ENCODE measurements at regions not wholly inside any gene's neighbourhood (a gene's known extent, or its start where the extent isn't known, plus 50 kb on each side); places are given as distances from the start of the nearest gene placed in this dataset.
"Not testable (repeated sequence)": the region's sequence is repeated elsewhere in the genome, so short reads cannot be mapped to it uniquely, and the experiment has no call there.

GRCh38 chr15:61339516-61339915, 110.4 kb upstream of the RORA start:
- Mint-ChIP-seq H3K27me3 (peaks cover 4% of the 10 kb centered on the region), H3K9me3 (ENCODE audit: low read depth) (peaks cover 6% of the 10 kb centered on the region), H3K36me3 (ENCODE audit: insufficient read depth) (no peaks in the 10 kb centered on the region), H3K27ac (no peak overlapping the region), H3K4me1 (ENCODE audit: low read depth) (peaks cover 20% of the 10 kb centered on the region), H3K4me3 (ENCODE audit: low read depth) (no peak overlapping the region)
- DNase-seq (ENCODE audit: low spot score, unreplicated experiment), result no peak
- TF ChIP-seq CTCF (IDR thresholded peaks at IDR 0.05; ENCODE audit: unreplicated experiment), result no peak

GRCh38 chr15:61337541-61337940, 108.4 kb upstream of the RORA start:
- Mint-ChIP-seq H3K36me3 (ENCODE audit: insufficient read depth) (no peaks in the 10 kb centered on the region), H3K4me3 (ENCODE audit: low read depth) (no peak overlapping the region), H3K27ac (no peak overlapping the region), H3K27me3 (peaks cover 4% of the 10 kb centered on the region), H3K9me3 (ENCODE audit: low read depth) (peaks cover 3% of the 10 kb centered on the region), H3K4me1 (ENCODE audit: low read depth) (peaks cover 18% of the 10 kb centered on the region)
- no peak for DNase-seq (ENCODE audit: low spot score, unreplicated experiment)
- TF ChIP-seq CTCF (IDR thresholded peaks at IDR 0.05; ENCODE audit: unreplicated experiment), result no peak

GRCh38 chr15:61336026-61336638, 107.0 kb upstream of the RORA start:
- Mint-ChIP-seq H3K9me3 (ENCODE audit: low read depth) (peaks cover 3% of the 10 kb centered on the region), H3K27me3 (no peaks in the 10 kb centered on the region), H3K36me3 (ENCODE audit: insufficient read depth) (no peaks in the 10 kb centered on the region), H3K27ac (no peak overlapping the region), H3K4me1 (ENCODE audit: low read depth) (peaks cover 14% of the 10 kb centered on the region), H3K4me3 (ENCODE audit: low read depth) (no peak overlapping the region)
- no peak for TF ChIP-seq CTCF (IDR thresholded peaks at IDR 0.05; ENCODE audit: unreplicated experiment)
- no peak for DNase-seq (ENCODE audit: low spot score, unreplicated experiment)

- H3K4me1 Mint-ChIP-seq (ENCODE audit: low read depth), result peaks cover 14% of the 10 kb centered on the region
- not testable (repeated sequence) for H3K27ac Mint-ChIP-seq; H3K4me3 Mint-ChIP-seq (ENCODE audit: low read depth); H3K27me3 Mint-ChIP-seq; H3K9me3 Mint-ChIP-seq (ENCODE audit: low read depth); H3K36me3 Mint-ChIP-seq (ENCODE audit: insufficient read depth); DNase-seq (ENCODE audit: low spot score, unreplicated experiment)
These were observed 105.6 kb upstream of the RORA start for GRCh38 chr15:61334714-61335113.

GRCh38 chr15:61331019-61331418, 101.9 kb upstream of the RORA start:
- TF ChIP-seq CTCF (IDR thresholded peaks at IDR 0.05; ENCODE audit: unreplicated experiment), result no peak
- no peak overlapping the region for H3K27ac Mint-ChIP-seq
- no peak for DNase-seq (ENCODE audit: low spot score, unreplicated experiment)
- H3K9me3 Mint-ChIP-seq (ENCODE audit: low read depth), result peaks cover 3% of the 10 kb centered on the region
- H3K4me3 Mint-ChIP-seq (ENCODE audit: low read depth), result no peak overlapping the region
- no peaks in the 10 kb centered on the region for H3K36me3 Mint-ChIP-seq (ENCODE audit: insufficient read depth)
- H3K4me1 Mint-ChIP-seq (ENCODE audit: low read depth), result peaks cover under 1% of the 10 kb centered on the region
- H3K27me3 Mint-ChIP-seq, result no peaks in the 10 kb centered on the region

- H3K4me3 Mint-ChIP-seq (ENCODE audit: low read depth), result no peak overlapping the region
- no peaks in the 10 kb centered on the region for H3K4me1 Mint-ChIP-seq (ENCODE audit: low read depth)
- no peaks in the 10 kb centered on the region for H3K36me3 Mint-ChIP-seq (ENCODE audit: insufficient read depth)
- no peaks in the 10 kb centered on the region for H3K9me3 Mint-ChIP-seq (ENCODE audit: low read depth)
- no peaks in the 10 kb centered on the region for H3K27me3 Mint-ChIP-seq
- H3K27ac Mint-ChIP-seq, result no peak overlapping the region
- no peak for TF ChIP-seq CTCF (IDR thresholded peaks at IDR 0.05; ENCODE audit: unreplicated experiment)
- DNase-seq (ENCODE audit: low spot score, unreplicated experiment), result no peak
These were observed 98.0 kb upstream of the RORA start for GRCh38 chr15:61327019-61327631.
